ENCODE measurements at regions not wholly inside any gene's neighbourhood (a gene's known extent, or its start where the extent isn't known, plus 50 kb on each side); places are given as distances from the start of the nearest gene placed in this dataset.

- H3K4me2 ChIP-seq (ENCODE audit: insufficient read depth, low read length) = no peak overlapping the region
- ATAC-seq (ENCODE audit: insufficient read depth, low read depth) = no peak
- H3K79me2 ChIP-seq (ENCODE audit: insufficient read depth, low read length) = no peaks in the 10 kb centered on the region
- H3K9ac ChIP-seq (ENCODE audit: low read depth, low read length) = no peak overlapping the region
- no peak for TF ChIP-seq EZH2 (IDR thresholded peaks at IDR 0.05; ENCODE audit: borderline replicate concordance, low read depth, low read length, severe bottlenecking)
- TF ChIP-seq, protein P1, sequence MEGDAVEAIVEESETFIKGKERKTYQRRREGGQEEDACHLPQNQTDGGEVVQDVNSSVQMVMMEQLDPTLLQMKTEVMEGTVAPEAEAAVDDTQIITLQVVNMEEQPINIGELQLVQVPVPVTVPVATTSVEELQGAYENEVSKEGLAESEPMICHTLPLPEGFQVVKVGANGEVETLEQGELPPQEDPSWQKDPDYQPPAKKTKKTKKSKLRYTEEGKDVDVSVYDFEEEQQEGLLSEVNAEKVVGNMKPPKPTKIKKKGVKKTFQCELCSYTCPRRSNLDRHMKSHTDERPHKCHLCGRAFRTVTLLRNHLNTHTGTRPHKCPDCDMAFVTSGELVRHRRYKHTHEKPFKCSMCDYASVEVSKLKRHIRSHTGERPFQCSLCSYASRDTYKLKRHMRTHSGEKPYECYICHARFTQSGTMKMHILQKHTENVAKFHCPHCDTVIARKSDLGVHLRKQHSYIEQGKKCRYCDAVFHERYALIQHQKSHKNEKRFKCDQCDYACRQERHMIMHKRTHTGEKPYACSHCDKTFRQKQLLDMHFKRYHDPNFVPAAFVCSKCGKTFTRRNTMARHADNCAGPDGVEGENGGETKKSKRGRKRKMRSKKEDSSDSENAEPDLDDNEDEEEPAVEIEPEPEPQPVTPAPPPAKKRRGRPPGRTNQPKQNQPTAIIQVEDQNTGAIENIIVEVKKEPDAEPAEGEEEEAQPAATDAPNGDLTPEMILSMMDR (IDR thresholded peaks at IDR 0.05; ENCODE audit: borderline replicate concordance, extremely low read depth, low read length, poor library complexity, severe bottlenecking) = no peak
- no peak overlapping the region for H2AFZ ChIP-seq (ENCODE audit: low read depth, low read length)
- H3K36me3 ChIP-seq (ENCODE audit: insufficient read depth, low read length) = no peaks in the 10 kb centered on the region
- DNase-seq = no peak
- H3K27ac ChIP-seq (ENCODE audit: low read length) = no peak overlapping the region
- no peaks in the 10 kb centered on the region for H3K27me3 ChIP-seq (ENCODE audit: insufficient read depth, low read length, poor library complexity)
- H3K4me1 ChIP-seq (ENCODE audit: insufficient read depth, low read length) = no peaks in the 10 kb centered on the region
- H3K9me3 ChIP-seq (ENCODE audit: insufficient read depth, low read length, severe bottlenecking) = no peaks in the 10 kb centered on the region
- H4K20me1 ChIP-seq (ENCODE audit: insufficient read depth, low read length) = no peaks in the 10 kb centered on the region
- H3K4me3 ChIP-seq (ENCODE audit: low read depth in 1 of 2, low read length in 2 of 2) = no peak overlapping the region
Measured at GRCh38 chr12:77421152-77421551, 355.8 kb upstream of the E2F7 start.

DNA sequence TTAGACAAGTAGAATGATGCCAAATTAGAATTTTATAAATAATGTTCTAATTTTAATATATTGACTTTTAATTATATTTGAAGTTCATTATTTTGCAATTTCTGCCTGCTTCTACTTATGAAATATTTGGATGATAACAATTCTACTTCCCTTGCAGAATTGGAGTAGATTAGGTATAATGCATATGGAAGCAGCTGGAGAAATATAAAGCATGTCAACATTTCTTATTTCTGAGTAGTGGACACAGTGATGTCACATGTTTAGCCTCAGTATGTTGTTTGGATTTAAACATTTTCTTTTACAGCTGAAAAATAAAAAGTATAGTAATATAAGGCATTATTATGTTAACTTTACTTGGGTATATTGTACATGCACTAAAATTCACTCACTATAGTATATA is 344.2 kb upstream of the E2F7 start:
- no peaks in the 10 kb centered on the region for H3K4me1 ChIP-seq (ENCODE audit: insufficient read depth, low read length)
- ATAC-seq (ENCODE audit: insufficient read depth, low read depth) = no peak

DNA sequence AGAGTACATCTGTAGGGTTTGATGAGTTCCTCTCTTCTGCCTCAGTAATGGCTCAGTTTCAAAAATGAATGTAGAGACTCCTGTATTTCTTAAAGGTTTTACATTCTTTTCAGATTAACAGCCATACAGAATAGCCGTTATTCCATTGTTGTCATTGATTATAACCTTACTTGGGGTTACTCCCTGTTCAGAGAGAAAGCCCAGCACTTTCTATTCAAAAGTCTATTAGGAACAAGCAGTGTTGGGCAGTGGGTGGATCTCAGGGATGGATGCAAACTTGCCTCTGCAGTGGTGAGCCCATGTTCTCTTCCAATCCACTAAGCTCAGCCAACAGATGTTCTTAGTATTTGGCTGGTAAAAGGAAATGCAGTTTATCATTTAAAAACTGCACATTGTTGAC is 342.6 kb upstream of the E2F7 start:
- no peak for DNase-seq
- Histone ChIP-seq H3K4me2 (ENCODE audit: insufficient read depth, low read length) (no peak overlapping the region), H3K27me3 (ENCODE audit: insufficient read depth, low read length, poor library complexity) (no peaks in the 10 kb centered on the region), H3K9me3 (ENCODE audit: insufficient read depth, low read length, severe bottlenecking) (no peaks in the 10 kb centered on the region), H4K20me1 (ENCODE audit: insufficient read depth, low read length) (no peaks in the 10 kb centered on the region), H3K79me2 (ENCODE audit: insufficient read depth, low read length) (no peaks in the 10 kb centered on the region), H2AFZ (ENCODE audit: low read depth, low read length) (no peak overlapping the region), H3K4me3 (ENCODE audit: low read depth in 1 of 2, low read length in 2 of 2) (no peak overlapping the region), H3K9ac (ENCODE audit: low read depth, low read length) (no peak overlapping the region), H3K4me1 (ENCODE audit: insufficient read depth, low read length) (no peaks in the 10 kb centered on the region), H3K36me3 (ENCODE audit: insufficient read depth, low read length) (no peaks in the 10 kb centered on the region), H3K27ac (ENCODE audit: low read length) (no peak overlapping the region)
- TF ChIP-seq, protein P1 (IDR thresholded peaks at IDR 0.05; ENCODE audit: borderline replicate concordance, extremely low read depth, low read length, poor library complexity, severe bottlenecking) = no peak
- no peak for TF ChIP-seq EZH2 (IDR thresholded peaks at IDR 0.05; ENCODE audit: borderline replicate concordance, low read depth, low read length, severe bottlenecking)
- no peak for ATAC-seq (ENCODE audit: insufficient read depth, low read depth)

More for the DNA sequence above, 344.2 kb upstream of the E2F7 start:
- no peak for DNase-seq
- H3K79me2 ChIP-seq (ENCODE audit: insufficient read depth, low read length) = no peaks in the 10 kb centered on the region
- no peak overlapping the region for H2AFZ ChIP-seq (ENCODE audit: low read depth, low read length)
- TF ChIP-seq EZH2 (IDR thresholded peaks at IDR 0.05; ENCODE audit: borderline replicate concordance, low read depth, low read length, severe bottlenecking) = no peak
- TF ChIP-seq, protein P1 (IDR thresholded peaks at IDR 0.05; ENCODE audit: borderline replicate concordance, extremely low read depth, low read length, poor library complexity, severe bottlenecking) = no peak
- no peak overlapping the region for H3K9ac ChIP-seq (ENCODE audit: low read depth, low read length)
- H3K9me3 ChIP-seq (ENCODE audit: insufficient read depth, low read length, severe bottlenecking) = no peaks in the 10 kb centered on the region
- no peaks in the 10 kb centered on the region for H4K20me1 ChIP-seq (ENCODE audit: insufficient read depth, low read length)
- H3K27me3 ChIP-seq (ENCODE audit: insufficient read depth, low read length, poor library complexity) = no peaks in the 10 kb centered on the region
- H3K27ac ChIP-seq (ENCODE audit: low read length) = no peak overlapping the region
- H3K4me3 ChIP-seq (ENCODE audit: low read depth in 1 of 2, low read length in 2 of 2) = no peak overlapping the region
- no peaks in the 10 kb centered on the region for H3K36me3 ChIP-seq (ENCODE audit: insufficient read depth, low read length)
- H3K4me2 ChIP-seq (ENCODE audit: insufficient read depth, low read length) = no peak overlapping the region
